HCT116 (cell line): ENCODE measurements at regions not wholly inside any gene's neighbourhood (a gene's known extent, or its start where the extent isn't known, plus 50 kb on each side); places are given as distances from the start of the nearest gene placed in this dataset.

ENCODE experiments used
- POLR2A ChIP-seq: IDR thresholded peaks from 2 replicates; pipeline ENCODE4 v1.7.0; 2011; ENCODE audit warnings: borderline replicate concordance; ENCODE audit not compliant: insufficient read depth, insufficient read length; ENCODE audit errors: extremely low read depth
- POLR2AphosphoS5 ChIP-seq: IDR thresholded peaks from 2 replicates; pipeline ENCODE4 v1.6.1; 2011; ENCODE audit warnings: mild to moderate bottlenecking, low read depth, low read length, moderate library complexity
- TF ChIP-seq, protein P1 (sequence below), 3 experiments: fragments of 200-600 bp in 1 of 3; sonication (generic) in 1 of 3; IDR thresholded peaks in 2 of 3; conservative IDR thresholded peaks in 1 of 3; 2 replicates each; pipeline ENCODE4 v1.5.1; 2012 to 2017; ENCODE audit warnings: low read depth in 2 of 3, low read length in 2 of 3, antibody characterized with exemption in 1 of 3, borderline replicate concordance in 1 of 3, control low read depth in 1 of 3, mild to moderate bottlenecking in 1 of 3, mixed read lengths in 1 of 3, mixed run types in 1 of 3, moderate library complexity in 1 of 3; ENCODE audit not compliant: insufficient read depth in 1 of 3
- TF ChIP-seq, protein P2 (sequence below): IDR thresholded peaks from 2 replicates; pipeline ENCODE4 v1.6.1; 2012

DNA sequence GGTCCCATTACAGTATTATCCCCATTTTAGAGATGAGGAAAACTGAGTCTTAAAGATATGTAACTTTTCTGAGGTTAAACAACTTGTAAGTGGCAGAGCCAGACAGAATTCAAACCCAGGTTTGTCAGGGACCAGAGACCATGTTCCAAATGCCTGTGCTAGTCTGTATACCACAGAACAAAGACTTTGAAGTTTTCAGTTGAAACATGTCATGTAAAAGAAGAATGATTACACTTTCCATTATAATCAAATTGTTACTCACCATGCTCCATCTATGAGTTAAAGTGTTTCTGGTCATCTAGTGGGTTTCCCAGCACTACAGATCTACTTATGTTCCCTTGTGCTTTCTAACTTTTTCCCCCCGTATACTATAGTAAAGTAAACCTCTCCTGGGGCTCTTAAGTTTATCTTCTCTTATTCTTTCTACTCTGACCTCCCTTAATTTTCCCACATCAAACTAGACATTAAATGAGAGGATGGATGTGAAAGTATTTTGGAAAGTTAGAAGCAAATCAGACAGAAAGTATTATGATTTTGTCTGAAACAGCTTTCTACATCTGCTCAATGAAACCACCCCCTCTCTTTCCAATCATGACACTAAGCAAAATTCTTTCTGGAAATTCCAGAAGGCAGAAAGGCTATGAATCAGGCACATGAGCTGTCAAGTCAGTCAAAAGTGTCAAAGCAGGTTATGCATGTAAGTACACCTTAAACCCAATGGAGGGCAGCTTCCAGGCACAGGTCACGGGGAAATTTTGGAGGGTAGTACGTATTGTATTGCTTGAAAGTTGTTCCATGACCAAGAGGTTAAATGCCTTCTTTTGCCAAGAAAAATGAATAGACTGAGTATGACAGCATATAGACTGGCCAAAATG is 132.7 kb upstream of the MAP3K7 start:
- TF ChIP-seq POLR2AphosphoS5 (no peak), POLR2A (no peak)
- TF ChIP-seq, protein P1, sequence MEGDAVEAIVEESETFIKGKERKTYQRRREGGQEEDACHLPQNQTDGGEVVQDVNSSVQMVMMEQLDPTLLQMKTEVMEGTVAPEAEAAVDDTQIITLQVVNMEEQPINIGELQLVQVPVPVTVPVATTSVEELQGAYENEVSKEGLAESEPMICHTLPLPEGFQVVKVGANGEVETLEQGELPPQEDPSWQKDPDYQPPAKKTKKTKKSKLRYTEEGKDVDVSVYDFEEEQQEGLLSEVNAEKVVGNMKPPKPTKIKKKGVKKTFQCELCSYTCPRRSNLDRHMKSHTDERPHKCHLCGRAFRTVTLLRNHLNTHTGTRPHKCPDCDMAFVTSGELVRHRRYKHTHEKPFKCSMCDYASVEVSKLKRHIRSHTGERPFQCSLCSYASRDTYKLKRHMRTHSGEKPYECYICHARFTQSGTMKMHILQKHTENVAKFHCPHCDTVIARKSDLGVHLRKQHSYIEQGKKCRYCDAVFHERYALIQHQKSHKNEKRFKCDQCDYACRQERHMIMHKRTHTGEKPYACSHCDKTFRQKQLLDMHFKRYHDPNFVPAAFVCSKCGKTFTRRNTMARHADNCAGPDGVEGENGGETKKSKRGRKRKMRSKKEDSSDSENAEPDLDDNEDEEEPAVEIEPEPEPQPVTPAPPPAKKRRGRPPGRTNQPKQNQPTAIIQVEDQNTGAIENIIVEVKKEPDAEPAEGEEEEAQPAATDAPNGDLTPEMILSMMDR (IDR thresholded peaks at IDR 0.05 in 2 of 3, conservative IDR thresholded peaks at IDR 0.05 in 1 of 3; ENCODE audit: borderline replicate concordance in 1 of 3, insufficient read depth in 1 of 3, low read depth in 2 of 3, low read length in 2 of 3) = no peak
- TF ChIP-seq, protein P2, sequence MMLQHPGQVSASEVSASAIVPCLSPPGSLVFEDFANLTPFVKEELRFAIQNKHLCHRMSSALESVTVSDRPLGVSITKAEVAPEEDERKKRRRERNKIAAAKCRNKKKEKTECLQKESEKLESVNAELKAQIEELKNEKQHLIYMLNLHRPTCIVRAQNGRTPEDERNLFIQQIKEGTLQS = no peak
